Endothelial cell of umbilical vein (primary cell): ENCODE measurements at regions not wholly inside any gene's neighbourhood (a gene's known extent, or its start where the extent isn't known, plus 50 kb on each side); places are given as distances from the start of the nearest gene placed in this dataset.

Experiments used
- BruUV-seq: library from RNA; stranded (reverse); fragments of 400-500 nt; replicated peaks from 2 replicates; lab custom pipeline; 2021; lab: Mats Ljungman, UMichigan
- CTCF ChIA-PET: fragments of 300-600, 350-600 bp; sonication (Branson Sonifier 250); formaldehyde crosslinking; loops from one replicate; lab custom pipeline; 2021; ENCODE audit warnings: antibody characterized with exemption, inconsistent platforms; lab: Charles Lee
- POLR2A ChIA-PET: fragments of 300-600, 350-600 bp; sonication (Branson Sonifier 250); formaldehyde crosslinking; loops from one replicate; lab custom pipeline; 2021; ENCODE audit warnings: antibody characterized with exemption, inconsistent platforms; lab: Charles Lee
- DNase-seq: peaks from one replicate; pipeline ENCODE4 v3.0.0-alpha.2; 2011; ENCODE audit warnings: low read depth, low spot score
- FAIRE-seq: peaks from 2 replicates; lab custom pipeline; 2011; peaks lifted over from hg19 to GRCh38; lab: Jason Lieb, UNC
- H2AFZ ChIP-seq: 2 replicates; pipeline ENCODE4 v1.6.0; 2012; ENCODE audit warnings: low read depth, low read length, control low read depth, inconsistent platforms
- H3K27ac ChIP-seq: 2 replicates; pipeline ENCODE4 v1.5.1; 2011; ENCODE audit warnings: low read depth, mild to moderate bottlenecking, control low read depth, low read length, moderate library complexity; ENCODE audit not compliant: insufficient read depth
- H3K27me3 ChIP-seq, 2 experiments: 2 replicates each; pipeline versions ENCODE4 v1.6.0 to v1.6.1; 2011; ENCODE audit warnings: low read length in 2 of 2, mixed read lengths in 1 of 2; ENCODE audit not compliant: control insufficient read depth in 2 of 2, insufficient read depth in 2 of 2
- H3K36me3 ChIP-seq, 2 experiments: 2 replicates in 1 of 2; 3 replicates in 1 of 2; pipeline ENCODE4 v1.5.1; 2011; ENCODE audit warnings: low read length in 2 of 2, mild to moderate bottlenecking in 1 of 2, moderate library complexity in 1 of 2; ENCODE audit not compliant: control insufficient read depth in 2 of 2, insufficient read depth in 2 of 2; ENCODE audit errors: extremely low read depth in 1 of 2
- H3K4me1 ChIP-seq: 3 replicates; pipeline ENCODE4 v1.5.1; 2011; ENCODE audit warnings: mild to moderate bottlenecking, low read length; ENCODE audit not compliant: control insufficient read depth, insufficient read depth; ENCODE audit errors: extremely low read depth
- H3K4me2 ChIP-seq: 2 replicates; pipeline ENCODE4 v1.6.1; 2011; ENCODE audit warnings: low read length, control low read depth, mixed read lengths; ENCODE audit not compliant: insufficient read depth
- H3K4me3 ChIP-seq, 3 experiments: fragments of 200-600 bp in 1 of 3; sonication (generic), shearing (Covaris generic) in 1 of 3; replicated peaks in 1 of 3; 2 replicates each; pipeline ENCODE4 v1.5.1; 2011 to 2016; ENCODE audit warnings: control low read depth in 3 of 3, low read length in 3 of 3, mild to moderate bottlenecking in 2 of 3, inconsistent platforms in 1 of 3, low read depth in 1 of 3, moderate library complexity in 1 of 3; ENCODE audit not compliant: insufficient read depth in 1 of 3
- H3K79me2 ChIP-seq: 2 replicates; pipeline ENCODE4 v1.6.0; 2012; ENCODE audit warnings: low read length, inconsistent platforms; ENCODE audit not compliant: control insufficient read depth, insufficient read depth
- H3K9ac ChIP-seq: replicated peaks from 2 replicates; pipeline ENCODE3; 2011; ENCODE audit warnings: low read length, control low read depth; ENCODE audit not compliant: insufficient read depth; ENCODE audit errors: extremely low read depth
- H3K9me1 ChIP-seq: replicated peaks from 3 replicates; pipeline ENCODE4 v1.6.0; 2011; ENCODE audit warnings: mild to moderate bottlenecking, low read length; ENCODE audit not compliant: control insufficient read depth, insufficient read depth; ENCODE audit errors: extremely low read depth
- H3K9me3 ChIP-seq: replicated peaks from 2 replicates; pipeline ENCODE4 v1.5.1; 2012; ENCODE audit warnings: low read length, inconsistent platforms; ENCODE audit not compliant: control insufficient read depth, insufficient read depth
- H4K20me1 ChIP-seq: replicated peaks from 2 replicates; pipeline ENCODE3; 2011; ENCODE audit warnings: mild to moderate bottlenecking, low read length; ENCODE audit not compliant: control insufficient read depth, insufficient read depth; ENCODE audit errors: extremely low read depth
- EZH2 ChIP-seq: IDR thresholded peaks from 2 replicates; pipeline ENCODE4 v1.6.1; 2012; ENCODE audit warnings: borderline replicate concordance, low read depth, mild to moderate bottlenecking, moderate library complexity, low read length, inconsistent platforms; ENCODE audit not compliant: severe bottlenecking
- FOS ChIP-seq: IDR thresholded peaks from 2 replicates; pipeline ENCODE4 v1.6.1; 2011; ENCODE audit warnings: mild to moderate bottlenecking, low read length, moderate library complexity, borderline replicate concordance; ENCODE audit not compliant: insufficient read depth
- GATA2 ChIP-seq: IDR thresholded peaks from 2 replicates; pipeline ENCODE4 v1.7.0; 2011; ENCODE audit warnings: low read depth, mild to moderate bottlenecking, moderate library complexity, mixed read lengths, low read length; ENCODE audit not compliant: insufficient read length, insufficient read depth
- JUN ChIP-seq: IDR thresholded peaks from 2 replicates; pipeline ENCODE4 v1.6.1; 2011; ENCODE audit warnings: borderline replicate concordance, low read depth; ENCODE audit not compliant: insufficient read length, insufficient read depth
- MYC ChIP-seq: IDR thresholded peaks from one replicate; pipeline ENCODE4 v1.6.1; 2011; ENCODE audit warnings: mild to moderate bottlenecking, low read depth, low read length
- POLR2A ChIP-seq: IDR thresholded peaks from 2 replicates; pipeline ENCODE4 v1.6.1; 2012; ENCODE audit warnings: low read depth, mild to moderate bottlenecking, control low read depth, low read length
- POLR2AphosphoS5 ChIP-seq: IDR thresholded peaks from 2 replicates; pipeline ENCODE4 v1.6.1; 2012; ENCODE audit warnings: low read depth, mild to moderate bottlenecking, control low read depth, low read length, moderate library complexity; ENCODE audit not compliant: insufficient read depth
- dilution Hi-C: fragments of 300-500 bp; cut with MboI; formaldehyde crosslinking; loops from one replicate; pipeline ENCODE4 v1.15.0; 2019; ENCODE audit warnings: low sequenced_read_pairs; ENCODE audit not compliant: extremely low pct_ligation_motif_present
- intact Hi-C: fragments of 100-400 bp; cut with micrococcal nuclease; formaldehyde crosslinking; loops from one replicate; pipeline ENCODE4 v1.10.0; 2022
- TF ChIP-seq, protein P1 (sequence below), 2 donors: IDR thresholded peaks; 1 replicate in 1 of 2; 2 replicates in 1 of 2; pipeline ENCODE4 v1.5.1; 2011; ENCODE audit warnings: low read length in 2 of 2, mild to moderate bottlenecking in 2 of 2, moderate library complexity in 2 of 2, control low read depth in 1 of 2, inconsistent platforms in 1 of 2, low read depth in 1 of 2; ENCODE audit not compliant: insufficient read depth in 1 of 2; ENCODE audit errors: extremely low read depth in 1 of 2

DNA sequence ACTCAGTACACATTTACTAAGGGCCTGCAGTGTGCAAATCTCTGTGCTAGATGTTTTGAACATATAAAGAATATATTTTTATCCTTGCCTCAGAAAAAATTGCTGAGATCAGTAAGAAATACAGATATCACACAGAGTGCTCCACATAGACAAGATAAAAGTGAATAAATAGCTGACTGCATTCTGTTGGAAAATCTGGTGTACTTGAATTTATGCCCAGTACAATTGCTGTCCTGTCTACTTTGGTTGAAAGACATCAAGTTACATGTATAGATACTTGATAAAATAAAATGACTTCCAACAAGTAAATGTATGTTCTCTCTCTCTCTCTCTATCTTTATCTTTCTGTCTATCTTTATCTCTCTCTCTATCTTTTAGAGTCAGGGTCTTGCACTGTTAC is 381.2 kb upstream of the CBLB start:
- no peaks in the 10 kb centered on the region for H3K9me1 ChIP-seq
- H3K9me3 ChIP-seq, result no peaks in the 10 kb centered on the region
- H2AFZ ChIP-seq, result no peak overlapping the region
- FAIRE-seq, result no peak
- ChIA-PET POLR2A (no interaction called here), CTCF (interaction anchor here (1.4 kb wide), 1 partner anchor 10 kb away, joined by 3 read pairs; no protein-coding TSS in a partner anchor)
- no peaks in the 10 kb centered on the region for H4K20me1 ChIP-seq
- no peak for DNase-seq
- intact Hi-C loops, result no loop called here
- no peak for TF ChIP-seq POLR2AphosphoS5
- no peak for TF ChIP-seq JUN
- TF ChIP-seq MYC, result no peak
- no peak for TF ChIP-seq POLR2A
- TF ChIP-seq FOS, result no peak
- no peak for TF ChIP-seq GATA2
- no peak for TF ChIP-seq EZH2
- no peaks in the 10 kb centered on the region for H3K4me1 ChIP-seq
- H3K36me3 ChIP-seq, result no peaks in the 10 kb centered on the region
- H3K79me2 ChIP-seq, result no peaks in the 10 kb centered on the region
- dilution Hi-C loops, result no loop called here
- H3K27ac ChIP-seq, result no peak overlapping the region
- no TSS peak for BruUV-seq
- H3K4me2 ChIP-seq, result no peak overlapping the region
- no peak overlapping the region for H3K4me3 ChIP-seq
- no peak overlapping the region for H3K9ac ChIP-seq
- no peaks in the 10 kb centered on the region for H3K27me3 ChIP-seq

DNA sequence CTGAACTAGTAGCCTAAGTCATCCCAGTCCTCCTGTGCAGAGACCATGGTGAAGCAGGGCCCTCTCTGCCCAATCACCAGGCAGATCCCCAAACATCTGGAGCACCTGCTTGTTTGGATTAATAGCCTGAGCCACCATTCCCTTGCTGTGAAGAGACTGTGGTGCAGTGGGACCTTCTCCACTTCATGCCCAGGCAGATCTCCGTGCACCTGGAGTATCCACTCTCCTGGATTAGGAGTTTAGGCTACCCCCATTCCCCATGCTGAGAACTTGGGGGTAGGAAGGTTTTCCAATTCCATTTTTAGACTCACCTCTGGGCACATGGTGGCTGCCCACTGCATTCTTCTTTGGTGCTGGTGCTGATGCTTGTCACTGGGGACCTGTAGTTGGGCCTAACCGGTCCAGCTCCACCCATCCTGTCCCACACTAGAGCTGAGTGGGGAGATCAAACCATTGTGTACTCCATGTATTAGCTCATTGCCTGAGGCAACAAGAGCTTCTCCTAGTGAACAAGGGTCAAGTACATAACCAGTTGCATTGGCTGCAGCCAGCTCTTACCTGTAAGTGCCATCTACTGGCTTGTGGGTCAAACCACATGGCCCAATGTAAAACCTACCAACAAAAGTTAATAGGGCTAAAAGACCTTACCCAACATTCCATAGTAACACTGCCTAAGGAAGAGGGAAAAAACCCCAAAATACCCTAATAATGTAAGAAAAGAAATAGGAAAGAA is 382.5 kb upstream of the CBLB start:
- FAIRE-seq (no peak), DNase-seq (no peak)
- Histone ChIP-seq H3K4me3 (no peak overlapping the region), H3K27me3 (no peaks in the 10 kb centered on the region), H2AFZ (no peak overlapping the region), H4K20me1 (no peaks in the 10 kb centered on the region), H3K79me2 (no peaks in the 10 kb centered on the region), H3K9me3 (no peaks in the 10 kb centered on the region), H3K9ac (no peak overlapping the region), H3K9me1 (no peaks in the 10 kb centered on the region), H3K36me3 (no peaks in the 10 kb centered on the region), H3K4me1 (no peaks in the 10 kb centered on the region), H3K4me2 (no peak overlapping the region), H3K27ac (no peak overlapping the region)
- TF ChIP-seq EZH2, result no peak
- TF ChIP-seq, protein P1, sequence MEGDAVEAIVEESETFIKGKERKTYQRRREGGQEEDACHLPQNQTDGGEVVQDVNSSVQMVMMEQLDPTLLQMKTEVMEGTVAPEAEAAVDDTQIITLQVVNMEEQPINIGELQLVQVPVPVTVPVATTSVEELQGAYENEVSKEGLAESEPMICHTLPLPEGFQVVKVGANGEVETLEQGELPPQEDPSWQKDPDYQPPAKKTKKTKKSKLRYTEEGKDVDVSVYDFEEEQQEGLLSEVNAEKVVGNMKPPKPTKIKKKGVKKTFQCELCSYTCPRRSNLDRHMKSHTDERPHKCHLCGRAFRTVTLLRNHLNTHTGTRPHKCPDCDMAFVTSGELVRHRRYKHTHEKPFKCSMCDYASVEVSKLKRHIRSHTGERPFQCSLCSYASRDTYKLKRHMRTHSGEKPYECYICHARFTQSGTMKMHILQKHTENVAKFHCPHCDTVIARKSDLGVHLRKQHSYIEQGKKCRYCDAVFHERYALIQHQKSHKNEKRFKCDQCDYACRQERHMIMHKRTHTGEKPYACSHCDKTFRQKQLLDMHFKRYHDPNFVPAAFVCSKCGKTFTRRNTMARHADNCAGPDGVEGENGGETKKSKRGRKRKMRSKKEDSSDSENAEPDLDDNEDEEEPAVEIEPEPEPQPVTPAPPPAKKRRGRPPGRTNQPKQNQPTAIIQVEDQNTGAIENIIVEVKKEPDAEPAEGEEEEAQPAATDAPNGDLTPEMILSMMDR (IDR thresholded peaks at IDR 0.05; ENCODE audit: extremely low read depth in 1 of 2, insufficient read depth in 1 of 2, low read depth in 1 of 2, low read length in 2 of 2), result no peak
- TF ChIP-seq POLR2AphosphoS5, result no peak
- TF ChIP-seq FOS, result no peak
- intact Hi-C loops, result no loop called here
- dilution Hi-C loops, result no loop called here
- no TSS peak for BruUV-seq
- CTCF ChIA-PET, result no interaction called here
- POLR2A ChIA-PET, result no interaction called here
